OCI-LY7 (cell line): ENCODE measurements at regions not wholly inside any gene's neighbourhood (a gene's known extent, or its start where the extent isn't known, plus 50 kb on each side); places are given as distances from the start of the nearest gene placed in this dataset.

Experiments
- BruUV-seq: library from RNA; stranded (reverse); fragments of 400-500 nt; replicated peaks from 2 replicates; lab custom pipeline; 2021; lab: Mats Ljungman, UMichigan
- CTCF ChIA-PET: fragments of 300-600 bp; sonication (Branson Sonifier 250); formaldehyde crosslinking; loops from one replicate; lab custom pipeline; 2022; ENCODE audit warnings: antibody characterized with exemption; ENCODE audit not compliant: unreplicated experiment; lab: Charles Lee
- POLR2A ChIA-PET: fragments of 300-600 bp; sonication (Branson Sonifier 250); formaldehyde crosslinking; loops from one replicate; lab custom pipeline; 2022; ENCODE audit warnings: antibody characterized with exemption; lab: Charles Lee
- DNase-seq: peaks from one replicate; pipeline ENCODE4 v3.0.0-alpha.2; 2015; ENCODE audit warnings: low spot score
- H2AFZ ChIP-seq: fragments of 200-600 bp; sonication (generic), shearing (Covaris generic); 2 replicates; pipeline ENCODE4 v1.6.1; 2014; ENCODE audit warnings: mild to moderate bottlenecking, antibody characterized with exemption, low read length, moderate library complexity
- H3K27ac ChIP-seq: fragments of 200-600 bp; sonication (generic); 2 replicates; pipeline ENCODE4 v1.5.1; 2014; ENCODE audit warnings: mixed run types, low read depth, mild to moderate bottlenecking, moderate library complexity, low read length, inconsistent platforms; ENCODE audit not compliant: poor library complexity, severe bottlenecking
- H3K36me3 ChIP-seq: fragments of 200-600 bp; sonication (generic); 2 replicates; pipeline ENCODE4 v1.6.1; 2014; ENCODE audit warnings: mild to moderate bottlenecking, antibody characterized with exemption, low read length, moderate library complexity, mixed read lengths; ENCODE audit not compliant: insufficient read depth
- H3K4me1 ChIP-seq: fragments of 200-600 bp; sonication (generic); 2 replicates; pipeline ENCODE4 v1.5.1; 2014; ENCODE audit warnings: mild to moderate bottlenecking, low read length; ENCODE audit not compliant: insufficient read depth, poor library complexity, severe bottlenecking
- H3K4me2 ChIP-seq: fragments of 200-600 bp; sonication (generic); 2 replicates; pipeline ENCODE4 v1.6.1; 2014; ENCODE audit warnings: mild to moderate bottlenecking, low read length
- H3K4me3 ChIP-seq: fragments of 200-600 bp; sonication (generic); 2 replicates; pipeline ENCODE4 v1.5.1; 2014; ENCODE audit warnings: mild to moderate bottlenecking, low read depth, low read length; ENCODE audit not compliant: poor library complexity, severe bottlenecking
- H3K79me2 ChIP-seq: fragments of 200-600 bp; sonication (generic); 2 replicates; pipeline ENCODE4 v1.6.1; 2016; ENCODE audit warnings: low read depth, mild to moderate bottlenecking, low read length, moderate library complexity, mixed read lengths; ENCODE audit not compliant: insufficient read depth
- H3K9me2 ChIP-seq: fragments of 200-600 bp; sonication (generic); 2 replicates; pipeline ENCODE4 v1.6.1; 2016; ENCODE audit warnings: mild to moderate bottlenecking, low read length, mixed read lengths; ENCODE audit not compliant: insufficient read depth
- H3K9me3 ChIP-seq: fragments of 200-600 bp; sonication (generic); 2 replicates; pipeline ENCODE4 v1.6.1; 2014; ENCODE audit warnings: mild to moderate bottlenecking, mixed run types, low read length, mixed read lengths
- H4K20me1 ChIP-seq: fragments of 200-600 bp; sonication (generic); 2 replicates; pipeline ENCODE4 v1.6.1; 2014; ENCODE audit warnings: mild to moderate bottlenecking, antibody characterized with exemption, low read length, moderate library complexity, mixed read lengths; ENCODE audit not compliant: insufficient read depth
- EZH2phosphoT487 ChIP-seq: fragments of 200-600 bp; sonication (generic); IDR thresholded peaks from 2 replicates; pipeline ENCODE4 v1.6.1; 2018; ENCODE audit warnings: low read depth, borderline replicate concordance, mild to moderate bottlenecking, mixed run types, antibody characterized with exemption, low read length, moderate library complexity, mixed read lengths
- intact Hi-C: fragments of 100-400 bp; cut with micrococcal nuclease; formaldehyde crosslinking; loops from one replicate; pipeline ENCODE4 v1.10.0; 2022; ENCODE audit not compliant: unreplicated experiment
- TF ChIP-seq, protein P1 (sequence below): fragments of 200-600 bp; sonication (generic); conservative IDR thresholded peaks from 2 replicates; pipeline ENCODE4 v1.5.1; 2014; ENCODE audit warnings: mild to moderate bottlenecking, antibody characterized with exemption, low read length, moderate library complexity, mixed read lengths

DNA sequence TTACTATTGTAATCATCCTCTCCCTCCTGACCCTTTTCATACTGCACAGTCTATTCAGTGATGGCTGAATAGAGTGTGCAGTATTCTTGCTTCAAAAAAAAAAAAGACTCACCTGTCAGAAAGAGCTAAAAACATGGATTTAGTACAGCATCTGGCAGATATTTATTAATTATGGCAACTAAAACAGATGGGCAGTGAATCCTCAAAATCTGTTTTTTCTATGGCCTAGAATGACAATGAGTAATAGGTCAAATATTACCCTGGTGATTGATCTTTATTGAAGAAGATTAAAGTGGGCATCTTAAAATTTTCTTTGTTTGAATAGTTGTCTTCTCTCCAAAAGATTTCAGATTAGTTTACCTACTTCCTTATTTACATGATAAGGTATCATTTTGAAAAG lies 543.6 kb downstream of the FOXG1 start:
- no peak overlapping the region for H2AFZ ChIP-seq
- H3K36me3 ChIP-seq = no peaks in the 10 kb centered on the region
- CTCF ChIA-PET = no interaction called here
- no peaks in the 10 kb centered on the region for H3K79me2 ChIP-seq
- H3K9me2 ChIP-seq = no peaks in the 10 kb centered on the region
- intact Hi-C loops = no loop called here
- POLR2A ChIA-PET = no interaction called here
- BruUV-seq = no TSS peak
- H3K27ac ChIP-seq = no peak overlapping the region
- no peaks in the 10 kb centered on the region for H3K4me1 ChIP-seq
- DNase-seq = no peak
- no peak overlapping the region for H3K4me2 ChIP-seq
- TF ChIP-seq, protein P1, sequence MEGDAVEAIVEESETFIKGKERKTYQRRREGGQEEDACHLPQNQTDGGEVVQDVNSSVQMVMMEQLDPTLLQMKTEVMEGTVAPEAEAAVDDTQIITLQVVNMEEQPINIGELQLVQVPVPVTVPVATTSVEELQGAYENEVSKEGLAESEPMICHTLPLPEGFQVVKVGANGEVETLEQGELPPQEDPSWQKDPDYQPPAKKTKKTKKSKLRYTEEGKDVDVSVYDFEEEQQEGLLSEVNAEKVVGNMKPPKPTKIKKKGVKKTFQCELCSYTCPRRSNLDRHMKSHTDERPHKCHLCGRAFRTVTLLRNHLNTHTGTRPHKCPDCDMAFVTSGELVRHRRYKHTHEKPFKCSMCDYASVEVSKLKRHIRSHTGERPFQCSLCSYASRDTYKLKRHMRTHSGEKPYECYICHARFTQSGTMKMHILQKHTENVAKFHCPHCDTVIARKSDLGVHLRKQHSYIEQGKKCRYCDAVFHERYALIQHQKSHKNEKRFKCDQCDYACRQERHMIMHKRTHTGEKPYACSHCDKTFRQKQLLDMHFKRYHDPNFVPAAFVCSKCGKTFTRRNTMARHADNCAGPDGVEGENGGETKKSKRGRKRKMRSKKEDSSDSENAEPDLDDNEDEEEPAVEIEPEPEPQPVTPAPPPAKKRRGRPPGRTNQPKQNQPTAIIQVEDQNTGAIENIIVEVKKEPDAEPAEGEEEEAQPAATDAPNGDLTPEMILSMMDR = no peak
- TF ChIP-seq EZH2phosphoT487 = no peak
- no peaks in the 10 kb centered on the region for H3K9me3 ChIP-seq
- H3K4me3 ChIP-seq = no peak overlapping the region
- no peaks in the 10 kb centered on the region for H4K20me1 ChIP-seq

GRCh38 chr14:29310757-29311156 lies 544.2 kb downstream of the FOXG1 start:
- H3K79me2 ChIP-seq = no peaks in the 10 kb centered on the region
- no peak overlapping the region for H3K27ac ChIP-seq
- H4K20me1 ChIP-seq = no peaks in the 10 kb centered on the region
- H3K9me2 ChIP-seq = no peaks in the 10 kb centered on the region
- intact Hi-C loops = no loop called here
- no peak for DNase-seq
- POLR2A ChIA-PET = no interaction called here
- no peaks in the 10 kb centered on the region for H3K4me1 ChIP-seq
- H3K4me3 ChIP-seq = no peak overlapping the region
- no peaks in the 10 kb centered on the region for H3K36me3 ChIP-seq
- no peaks in the 10 kb centered on the region for H3K9me3 ChIP-seq
- BruUV-seq = no TSS peak
- no peak for TF ChIP-seq EZH2phosphoT487
- TF ChIP-seq, protein P1 = no peak
- H2AFZ ChIP-seq = no peak overlapping the region
- no peak overlapping the region for H3K4me2 ChIP-seq
- CTCF ChIA-PET = no interaction called here

DNA sequence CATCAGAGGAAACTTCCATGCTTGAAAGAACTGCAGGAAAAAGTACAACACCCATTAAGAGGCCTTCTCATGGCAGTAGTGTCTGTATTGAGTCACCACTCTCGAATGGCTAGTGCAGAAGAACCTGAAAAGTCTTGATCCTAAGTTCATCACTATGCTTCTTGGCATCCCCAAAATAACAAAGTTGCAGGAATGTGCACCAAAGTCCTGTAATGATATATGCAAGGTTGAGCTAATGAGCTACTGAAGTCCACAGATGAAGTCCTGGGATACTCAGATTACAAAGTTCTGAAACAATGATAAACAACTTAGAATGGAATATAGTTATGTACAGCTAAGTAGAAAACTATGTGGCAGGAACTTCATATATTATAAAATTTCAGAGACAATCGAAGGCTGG lies 545.4 kb downstream of the FOXG1 start:
- H3K4me3 ChIP-seq = no peak overlapping the region
- TF ChIP-seq EZH2phosphoT487 = no peak
- TF ChIP-seq, protein P1 = no peak
- H4K20me1 ChIP-seq = no peaks in the 10 kb centered on the region
- ChIA-PET POLR2A (interaction anchor here (0.6 kb wide), 1 partner anchor 482 kb away, joined by 3 read pairs; no protein-coding TSS in a partner anchor), CTCF (no interaction called here)
- no peak overlapping the region for H3K27ac ChIP-seq
- no peaks in the 10 kb centered on the region for H3K79me2 ChIP-seq
- H3K9me3 ChIP-seq = no peaks in the 10 kb centered on the region
- H3K4me1 ChIP-seq = no peaks in the 10 kb centered on the region
- intact Hi-C loops = no loop called here
- BruUV-seq = no TSS peak
- no peak overlapping the region for H3K4me2 ChIP-seq
- H3K9me2 ChIP-seq = no peaks in the 10 kb centered on the region
- DNase-seq = no peak
- no peak overlapping the region for H2AFZ ChIP-seq
- H3K36me3 ChIP-seq = no peaks in the 10 kb centered on the region
